GM12801 (cell line): ENCODE measurements at regions not wholly inside any gene's neighbourhood (a gene's known extent, or its start where the extent isn't known, plus 50 kb on each side); places are given as distances from the start of the nearest gene placed in this dataset.

Experiments used
- TF ChIP-seq, protein P1 (sequence below): IDR thresholded peaks from one replicate; pipeline ENCODE4 v1.5.1; 2011; ENCODE audit warnings: control low read depth; ENCODE audit not compliant: insufficient read length; ENCODE audit errors: extremely low read depth

DNA sequence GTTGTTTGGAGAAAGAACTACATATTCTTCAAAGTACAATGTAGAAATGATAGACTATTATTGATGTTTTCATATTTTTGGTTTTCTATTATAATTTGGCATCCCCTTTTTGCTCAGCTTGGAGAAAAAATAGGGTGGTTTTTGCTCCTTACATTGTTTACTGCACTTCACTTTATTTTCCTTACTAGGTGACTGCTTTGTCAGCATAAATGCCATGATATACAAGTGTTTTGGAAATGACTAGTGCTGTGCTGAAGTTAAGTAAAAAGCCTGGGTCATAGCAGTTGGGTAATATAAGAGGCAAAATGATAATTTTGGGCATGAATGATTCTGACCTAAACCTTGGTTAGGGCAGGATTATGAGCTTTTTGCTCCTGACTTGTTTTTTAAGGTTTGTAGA lies 250.9 kb downstream of the KCNS3 start:
- TF ChIP-seq, protein P1, sequence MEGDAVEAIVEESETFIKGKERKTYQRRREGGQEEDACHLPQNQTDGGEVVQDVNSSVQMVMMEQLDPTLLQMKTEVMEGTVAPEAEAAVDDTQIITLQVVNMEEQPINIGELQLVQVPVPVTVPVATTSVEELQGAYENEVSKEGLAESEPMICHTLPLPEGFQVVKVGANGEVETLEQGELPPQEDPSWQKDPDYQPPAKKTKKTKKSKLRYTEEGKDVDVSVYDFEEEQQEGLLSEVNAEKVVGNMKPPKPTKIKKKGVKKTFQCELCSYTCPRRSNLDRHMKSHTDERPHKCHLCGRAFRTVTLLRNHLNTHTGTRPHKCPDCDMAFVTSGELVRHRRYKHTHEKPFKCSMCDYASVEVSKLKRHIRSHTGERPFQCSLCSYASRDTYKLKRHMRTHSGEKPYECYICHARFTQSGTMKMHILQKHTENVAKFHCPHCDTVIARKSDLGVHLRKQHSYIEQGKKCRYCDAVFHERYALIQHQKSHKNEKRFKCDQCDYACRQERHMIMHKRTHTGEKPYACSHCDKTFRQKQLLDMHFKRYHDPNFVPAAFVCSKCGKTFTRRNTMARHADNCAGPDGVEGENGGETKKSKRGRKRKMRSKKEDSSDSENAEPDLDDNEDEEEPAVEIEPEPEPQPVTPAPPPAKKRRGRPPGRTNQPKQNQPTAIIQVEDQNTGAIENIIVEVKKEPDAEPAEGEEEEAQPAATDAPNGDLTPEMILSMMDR: no peak

- TF ChIP-seq, protein P1: no peak
Observed at GRCh38 chr2:18125303-18125702, 246.8 kb downstream of the KCNS3 start.

DNA sequence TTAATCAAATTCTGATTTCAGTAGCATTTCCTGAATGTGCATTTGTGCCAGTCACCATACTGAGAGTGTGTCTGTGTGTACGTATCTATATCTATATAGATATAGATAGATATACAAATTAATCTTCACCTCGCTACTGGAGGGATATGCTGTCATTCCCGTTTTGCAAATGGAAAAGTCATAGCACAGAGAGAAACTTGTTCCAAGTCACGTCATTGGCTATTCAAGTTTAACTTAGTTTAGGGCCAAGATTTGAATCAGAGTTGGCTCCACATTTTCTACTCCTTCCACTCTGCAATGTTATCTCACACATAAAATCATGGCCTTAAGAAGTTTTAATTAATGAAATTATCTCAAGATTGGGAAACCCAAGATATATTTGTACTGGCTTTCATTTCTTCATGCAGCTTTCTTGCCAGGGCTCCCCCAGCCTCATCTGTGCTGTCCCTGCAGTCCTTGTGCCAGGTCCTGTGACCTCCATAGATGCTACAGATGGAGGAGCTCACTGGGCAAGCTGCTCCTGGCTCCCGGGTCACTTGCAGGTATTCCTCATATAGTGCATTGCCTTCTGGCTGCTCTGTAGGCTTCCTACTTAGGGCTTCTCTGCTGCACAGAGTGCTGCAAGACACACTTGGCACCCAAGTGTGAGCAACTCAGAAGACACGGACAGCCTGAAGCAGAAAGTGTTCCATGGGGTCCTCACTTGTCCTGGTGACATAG lies 245.8 kb downstream of the KCNS3 start:
- TF ChIP-seq, protein P1: no peak

- TF ChIP-seq, protein P1: no peak
Observed at GRCh38 chr2:18123577-18123976, 245.1 kb downstream of the KCNS3 start.

GRCh38 chr2:18123211-18123570 lies 244.7 kb downstream of the KCNS3 start:
- TF ChIP-seq, protein P1: no peak

- TF ChIP-seq, protein P1: no peak
Observed at GRCh38 chr2:18122544-18123210, 244.2 kb downstream of the KCNS3 start.

GRCh38 chr2:18119883-18120282 lies 241.4 kb downstream of the KCNS3 start:
- TF ChIP-seq, protein P1: no peak
